Endothelial cell of umbilical vein (primary cell): ENCODE measurements at regions not wholly inside any gene's neighbourhood (a gene's known extent, or its start where the extent isn't known, plus 50 kb on each side); places are given as distances from the start of the nearest gene placed in this dataset.

Experiments
- CTCF ChIP-seq, 2 donors: IDR thresholded peaks; 1 replicate in 1 of 2; 2 replicates in 1 of 2; pipeline ENCODE4 v1.5.1; 2011; ENCODE audit warnings: low read length in 2 of 2, mild to moderate bottlenecking in 2 of 2, moderate library complexity in 2 of 2, control low read depth in 1 of 2, inconsistent platforms in 1 of 2, low read depth in 1 of 2; ENCODE audit not compliant: insufficient read depth in 1 of 2; ENCODE audit errors: extremely low read depth in 1 of 2
- EZH2 ChIP-seq: IDR thresholded peaks from 2 replicates; pipeline ENCODE4 v1.6.1; 2012; ENCODE audit warnings: borderline replicate concordance, low read depth, mild to moderate bottlenecking, moderate library complexity, low read length, inconsistent platforms; ENCODE audit not compliant: severe bottlenecking
- GATA2 ChIP-seq: IDR thresholded peaks from 2 replicates; pipeline ENCODE4 v1.7.0; 2011; ENCODE audit warnings: low read depth, mild to moderate bottlenecking, moderate library complexity, mixed read lengths, low read length; ENCODE audit not compliant: insufficient read length, insufficient read depth
- JUN ChIP-seq: IDR thresholded peaks from 2 replicates; pipeline ENCODE4 v1.6.1; 2011; ENCODE audit warnings: borderline replicate concordance, low read depth; ENCODE audit not compliant: insufficient read length, insufficient read depth
- MYC ChIP-seq: IDR thresholded peaks from one replicate; pipeline ENCODE4 v1.6.1; 2011; ENCODE audit warnings: mild to moderate bottlenecking, low read depth, low read length
- POLR2A ChIP-seq: IDR thresholded peaks from 2 replicates; pipeline ENCODE4 v1.6.1; 2012; ENCODE audit warnings: low read depth, mild to moderate bottlenecking, control low read depth, low read length
- POLR2AphosphoS5 ChIP-seq: IDR thresholded peaks from 2 replicates; pipeline ENCODE4 v1.6.1; 2012; ENCODE audit warnings: low read depth, mild to moderate bottlenecking, control low read depth, low read length, moderate library complexity; ENCODE audit not compliant: insufficient read depth
- TF ChIP-seq, protein P1 (sequence below): IDR thresholded peaks from 2 replicates; pipeline ENCODE4 v1.6.1; 2011; ENCODE audit not compliant: insufficient read depth, insufficient read length

DNA sequence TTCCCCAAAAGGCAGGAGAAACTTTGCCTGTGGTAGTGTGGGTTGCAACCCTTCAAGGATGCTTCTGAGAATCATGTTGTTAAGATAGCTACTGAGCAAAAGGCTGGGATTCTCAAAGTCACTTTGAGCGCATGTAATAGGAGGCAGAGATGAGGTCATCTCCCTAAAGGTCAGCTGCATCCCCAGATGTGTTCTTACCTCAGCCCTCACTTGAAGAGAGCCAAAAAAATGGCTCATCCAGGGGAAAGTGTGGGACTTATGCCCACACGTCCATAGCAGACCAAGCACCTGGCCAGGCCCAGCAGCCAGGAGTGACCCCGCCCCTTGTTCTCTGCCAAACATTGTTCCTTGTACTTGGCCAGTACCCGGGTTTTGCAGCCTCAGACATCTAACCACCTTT lies 187.0 kb upstream of the BMP2 start:
- no peak for TF ChIP-seq MYC
- TF ChIP-seq CTCF (IDR thresholded peaks at IDR 0.05; ENCODE audit: extremely low read depth in 1 of 2, insufficient read depth in 1 of 2, low read depth in 1 of 2, low read length in 2 of 2) = no peak
- TF ChIP-seq POLR2A = no peak
- TF ChIP-seq, protein P1, sequence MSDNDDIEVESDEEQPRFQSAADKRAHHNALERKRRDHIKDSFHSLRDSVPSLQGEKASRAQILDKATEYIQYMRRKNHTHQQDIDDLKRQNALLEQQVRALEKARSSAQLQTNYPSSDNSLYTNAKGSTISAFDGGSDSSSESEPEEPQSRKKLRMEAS = no peak
- no peak for TF ChIP-seq EZH2
- TF ChIP-seq JUN = no peak
- no peak for TF ChIP-seq POLR2AphosphoS5
- no peak for TF ChIP-seq GATA2
